ENCODE measurements at regions not wholly inside any gene's neighbourhood (a gene's known extent, or its start where the extent isn't known, plus 50 kb on each side); places are given as distances from the start of the nearest gene placed in this dataset.

GRCh38 chr3:188951734-188952133 lies 220.0 kb upstream of the TPRG1 start:
- Histone ChIP-seq H3K27ac (ENCODE audit: low read depth, low read length) (no peak overlapping the region), H3K4me3 (ENCODE audit: low read length) (no peak overlapping the region), H3K27me3 (ENCODE audit: control insufficient read depth, insufficient read depth, low read length) (no peaks in the 10 kb centered on the region), H3K36me3 (ENCODE audit: control insufficient read depth, insufficient read depth, low read length) (no peaks in the 10 kb centered on the region), H3K4me1 (ENCODE audit: control insufficient read depth, insufficient read depth, low read length) (peaks cover 29% of the 10 kb centered on the region), H3K9ac (ENCODE audit: low read length) (no peak overlapping the region)

- Histone ChIP-seq H3K4me1 (ENCODE audit: control insufficient read depth, insufficient read depth, low read length) (peaks cover 9% of the 10 kb centered on the region), H3K36me3 (ENCODE audit: control insufficient read depth, insufficient read depth, low read length) (no peaks in the 10 kb centered on the region), H3K27ac (ENCODE audit: low read depth, low read length) (no peak overlapping the region), H3K9ac (ENCODE audit: low read length) (no peak overlapping the region), H3K27me3 (ENCODE audit: control insufficient read depth, insufficient read depth, low read length) (no peaks in the 10 kb centered on the region), H3K4me3 (ENCODE audit: low read length) (no peak overlapping the region)
Observed at GRCh38 chr3:188954590-188955208, 217.1 kb upstream of the TPRG1 start.

GRCh38 chr3:188955919-188956318 lies 215.9 kb upstream of the TPRG1 start:
- H3K27ac ChIP-seq (ENCODE audit: low read depth, low read length) = no peak overlapping the region
- H3K4me3 ChIP-seq (ENCODE audit: low read length) = no peak overlapping the region
- no peak overlapping the region for H3K9ac ChIP-seq (ENCODE audit: low read length)
- H3K27me3 ChIP-seq (ENCODE audit: control insufficient read depth, insufficient read depth, low read length) = no peaks in the 10 kb centered on the region
- no peaks in the 10 kb centered on the region for H3K36me3 ChIP-seq (ENCODE audit: control insufficient read depth, insufficient read depth, low read length)
- H3K4me1 ChIP-seq (ENCODE audit: control insufficient read depth, insufficient read depth, low read length) = peaks cover 6% of the 10 kb centered on the region

- no peaks in the 10 kb centered on the region for H3K36me3 ChIP-seq (ENCODE audit: control insufficient read depth, insufficient read depth, low read length)
- no peak overlapping the region for H3K4me3 ChIP-seq (ENCODE audit: low read length)
- no peak overlapping the region for H3K9ac ChIP-seq (ENCODE audit: low read length)
- no peaks in the 10 kb centered on the region for H3K27me3 ChIP-seq (ENCODE audit: control insufficient read depth, insufficient read depth, low read length)
- no peaks in the 10 kb centered on the region for H3K4me1 ChIP-seq (ENCODE audit: control insufficient read depth, insufficient read depth, low read length)
- H3K27ac ChIP-seq (ENCODE audit: low read depth, low read length) = no peak overlapping the region
Observed at GRCh38 chr3:188956839-188957489, 214.8 kb upstream of the TPRG1 start.

GRCh38 chr3:188959013-188959412 lies 212.8 kb upstream of the TPRG1 start:
- Histone ChIP-seq H3K4me3 (ENCODE audit: low read length) (no peak overlapping the region), H3K4me1 (ENCODE audit: control insufficient read depth, insufficient read depth, low read length) (no peaks in the 10 kb centered on the region), H3K9ac (ENCODE audit: low read length) (no peak overlapping the region), H3K27ac (ENCODE audit: low read depth, low read length) (no peak overlapping the region), H3K27me3 (ENCODE audit: control insufficient read depth, insufficient read depth, low read length) (no peaks in the 10 kb centered on the region), H3K36me3 (ENCODE audit: control insufficient read depth, insufficient read depth, low read length) (no peaks in the 10 kb centered on the region)

GRCh38 chr3:188962253-188963247 lies 209.2 kb upstream of the TPRG1 start:
- H3K27ac ChIP-seq (ENCODE audit: low read depth, low read length) = no peak overlapping the region
- H3K36me3 ChIP-seq (ENCODE audit: control insufficient read depth, insufficient read depth, low read length) = no peaks in the 10 kb centered on the region
- H3K27me3 ChIP-seq (ENCODE audit: control insufficient read depth, insufficient read depth, low read length) = no peaks in the 10 kb centered on the region
- H3K4me1 ChIP-seq (ENCODE audit: control insufficient read depth, insufficient read depth, low read length) = no peaks in the 10 kb centered on the region
- H3K4me3 ChIP-seq (ENCODE audit: low read length) = no peak overlapping the region
- H3K9ac ChIP-seq (ENCODE audit: low read length) = no peak overlapping the region

- H3K27ac ChIP-seq (ENCODE audit: low read depth, low read length) = no peak overlapping the region
- H3K9ac ChIP-seq (ENCODE audit: low read length) = no peak overlapping the region
- H3K4me1 ChIP-seq (ENCODE audit: control insufficient read depth, insufficient read depth, low read length) = no peaks in the 10 kb centered on the region
- H3K4me3 ChIP-seq (ENCODE audit: low read length) = no peak overlapping the region
- H3K36me3 ChIP-seq (ENCODE audit: control insufficient read depth, insufficient read depth, low read length) = no peaks in the 10 kb centered on the region
- H3K27me3 ChIP-seq (ENCODE audit: control insufficient read depth, insufficient read depth, low read length) = no peaks in the 10 kb centered on the region
Observed at GRCh38 chr3:188964957-188965356, 206.8 kb upstream of the TPRG1 start.

GRCh38 chr3:188972310-188972709 lies 199.5 kb upstream of the TPRG1 start:
- no peaks in the 10 kb centered on the region for H3K36me3 ChIP-seq (ENCODE audit: control insufficient read depth, insufficient read depth, low read length)
- peaks cover 4% of the 10 kb centered on the region for H3K27me3 ChIP-seq (ENCODE audit: control insufficient read depth, insufficient read depth, low read length)
- no peaks in the 10 kb centered on the region for H3K4me1 ChIP-seq (ENCODE audit: control insufficient read depth, insufficient read depth, low read length)
- no peak overlapping the region for H3K4me3 ChIP-seq (ENCODE audit: low read length)
- no peak overlapping the region for H3K9ac ChIP-seq (ENCODE audit: low read length)
- H3K27ac ChIP-seq (ENCODE audit: low read depth, low read length) = no peak overlapping the region

- no peaks in the 10 kb centered on the region for H3K4me1 ChIP-seq (ENCODE audit: control insufficient read depth, insufficient read depth, low read length)
- H3K4me3 ChIP-seq (ENCODE audit: low read length) = no peak overlapping the region
- H3K27ac ChIP-seq (ENCODE audit: low read depth, low read length) = no peak overlapping the region
Observed at GRCh38 chr3:188974856-188975599, 196.7 kb upstream of the TPRG1 start.

GRCh38 chr3:188975600-188976314 lies 196.0 kb upstream of the TPRG1 start:
- H3K4me1 ChIP-seq (ENCODE audit: control insufficient read depth, insufficient read depth, low read length) = no peaks in the 10 kb centered on the region
- peaks cover 4% of the 10 kb centered on the region for H3K27me3 ChIP-seq (ENCODE audit: control insufficient read depth, insufficient read depth, low read length)
- H3K4me3 ChIP-seq (ENCODE audit: low read length) = no peak overlapping the region
- H3K36me3 ChIP-seq (ENCODE audit: control insufficient read depth, insufficient read depth, low read length) = no peaks in the 10 kb centered on the region
- no peak overlapping the region for H3K27ac ChIP-seq (ENCODE audit: low read depth, low read length)
- H3K9ac ChIP-seq (ENCODE audit: low read length) = no peak overlapping the region

More at GRCh38 chr3:188974856-188975599, 196.7 kb upstream of the TPRG1 start:
- Histone ChIP-seq H3K36me3 (ENCODE audit: control insufficient read depth, insufficient read depth, low read length) (no peaks in the 10 kb centered on the region), H3K27me3 (ENCODE audit: control insufficient read depth, insufficient read depth, low read length) (peaks cover 4% of the 10 kb centered on the region), H3K9ac (ENCODE audit: low read length) (no peak overlapping the region)

GRCh38 chr3:188976407-188976806 lies 195.4 kb upstream of the TPRG1 start:
- no peaks in the 10 kb centered on the region for H3K36me3 ChIP-seq (ENCODE audit: control insufficient read depth, insufficient read depth, low read length)
- H3K4me1 ChIP-seq (ENCODE audit: control insufficient read depth, insufficient read depth, low read length) = no peaks in the 10 kb centered on the region
- no peak overlapping the region for H3K9ac ChIP-seq (ENCODE audit: low read length)
- no peak overlapping the region for H3K4me3 ChIP-seq (ENCODE audit: low read length)
- no peak overlapping the region for H3K27ac ChIP-seq (ENCODE audit: low read depth, low read length)
- peaks cover 4% of the 10 kb centered on the region for H3K27me3 ChIP-seq (ENCODE audit: control insufficient read depth, insufficient read depth, low read length)
